ENCODE measurements at regions not wholly inside any gene's neighbourhood (a gene's known extent, or its start where the extent isn't known, plus 50 kb on each side); places are given as distances from the start of the nearest gene placed in this dataset.

- intact Hi-C loops (cut with DNase I; ENCODE audit: low total_unique reads), result no loop called here
- no peak overlapping the region for H3K27ac ChIP-seq
- in situ Hi-C loops (cut with MboI; ENCODE audit: low pct_ligation_motif_present in 1 of 4, low pct_unique_long_range_greater_than_20kb in 1 of 4, low sequenced_read_pairs in 3 of 4), result no loop called here
- no peaks in the 10 kb centered on the region for H3K36me3 ChIP-seq
- WGBS, 2 donors (ENCODE audit: low coverage in 1 of 2), result 89% methylated on average over 27 of the region's 27 CpGs; no CpG with 5 or more reads in 1 of the 2 donors
- no peak overlapping the region for H3K4me3 ChIP-seq
- TF ChIP-seq EP300 (IDR thresholded peaks at IDR 0.05; ENCODE audit: low read depth) (no peak), POLR2A (IDR thresholded peaks at IDR 0.05) (no peak), POLR2AphosphoS5 (IDR thresholded peaks at IDR 0.05) (no peak)
- TF ChIP-seq, protein P1, sequence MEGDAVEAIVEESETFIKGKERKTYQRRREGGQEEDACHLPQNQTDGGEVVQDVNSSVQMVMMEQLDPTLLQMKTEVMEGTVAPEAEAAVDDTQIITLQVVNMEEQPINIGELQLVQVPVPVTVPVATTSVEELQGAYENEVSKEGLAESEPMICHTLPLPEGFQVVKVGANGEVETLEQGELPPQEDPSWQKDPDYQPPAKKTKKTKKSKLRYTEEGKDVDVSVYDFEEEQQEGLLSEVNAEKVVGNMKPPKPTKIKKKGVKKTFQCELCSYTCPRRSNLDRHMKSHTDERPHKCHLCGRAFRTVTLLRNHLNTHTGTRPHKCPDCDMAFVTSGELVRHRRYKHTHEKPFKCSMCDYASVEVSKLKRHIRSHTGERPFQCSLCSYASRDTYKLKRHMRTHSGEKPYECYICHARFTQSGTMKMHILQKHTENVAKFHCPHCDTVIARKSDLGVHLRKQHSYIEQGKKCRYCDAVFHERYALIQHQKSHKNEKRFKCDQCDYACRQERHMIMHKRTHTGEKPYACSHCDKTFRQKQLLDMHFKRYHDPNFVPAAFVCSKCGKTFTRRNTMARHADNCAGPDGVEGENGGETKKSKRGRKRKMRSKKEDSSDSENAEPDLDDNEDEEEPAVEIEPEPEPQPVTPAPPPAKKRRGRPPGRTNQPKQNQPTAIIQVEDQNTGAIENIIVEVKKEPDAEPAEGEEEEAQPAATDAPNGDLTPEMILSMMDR (IDR thresholded peaks at IDR 0.05), result no peak
- DNase-seq, result no peak
- H3K9me3 ChIP-seq, result no peaks in the 10 kb centered on the region
- no peaks in the 10 kb centered on the region for H3K27me3 ChIP-seq
- H3K4me1 ChIP-seq, result no peaks in the 10 kb centered on the region
Observed at GRCh38 chr1:5708346-5709245, 283.6 kb downstream of the NPHP4 start.

- TF ChIP-seq, protein P1 (IDR thresholded peaks at IDR 0.05), result no peak
- TF ChIP-seq POLR2A (IDR thresholded peaks at IDR 0.05) (no peak), EP300 (IDR thresholded peaks at IDR 0.05; ENCODE audit: low read depth) (no peak), POLR2AphosphoS5 (IDR thresholded peaks at IDR 0.05) (no peak)
- DNase-seq, result no peak
- H3K27me3 ChIP-seq, result no peaks in the 10 kb centered on the region
Observed at GRCh38 chr1:5707566-5708345, 284.5 kb downstream of the NPHP4 start.

GRCh38 chr1:5706239-5706638, 286.0 kb downstream of the NPHP4 start:
- no peaks in the 10 kb centered on the region for H3K4me1 ChIP-seq
- no peak overlapping the region for H3K4me3 ChIP-seq
- TF ChIP-seq, protein P1 (IDR thresholded peaks at IDR 0.05), result no peak
- TF ChIP-seq POLR2AphosphoS5 (IDR thresholded peaks at IDR 0.05) (no peak), POLR2A (IDR thresholded peaks at IDR 0.05) (no peak), EP300 (IDR thresholded peaks at IDR 0.05; ENCODE audit: low read depth) (no peak)
- no peaks in the 10 kb centered on the region for H3K9me3 ChIP-seq
- intact Hi-C loops (cut with DNase I; ENCODE audit: low total_unique reads) (no loop called here), in situ Hi-C loops (cut with MboI; ENCODE audit: low pct_ligation_motif_present in 1 of 4, low pct_unique_long_range_greater_than_20kb in 1 of 4, low sequenced_read_pairs in 3 of 4) (no loop called here)
- WGBS, 2 donors (ENCODE audit: low coverage in 1 of 2), result 70 to 90% methylated on average over 2 to 5 of the region's 5 CpGs
- H3K27ac ChIP-seq, result no peak overlapping the region
- no peaks in the 10 kb centered on the region for H3K27me3 ChIP-seq
- DNase-seq, result no peak
- H3K36me3 ChIP-seq, result no peaks in the 10 kb centered on the region

More at GRCh38 chr1:5707566-5708345, 284.5 kb downstream of the NPHP4 start:
- in situ Hi-C loops (cut with MboI; ENCODE audit: low pct_ligation_motif_present in 1 of 4, low pct_unique_long_range_greater_than_20kb in 1 of 4, low sequenced_read_pairs in 3 of 4) (no loop called here), intact Hi-C loops (cut with DNase I; ENCODE audit: low total_unique reads) (no loop called here)
- no peak overlapping the region for H3K4me3 ChIP-seq
- H3K4me1 ChIP-seq, result no peaks in the 10 kb centered on the region
- WGBS, 2 donors (ENCODE audit: low coverage in 1 of 2), result 69% methylated on average over 12 of the region's 12 CpGs; no CpG with 5 or more reads in 1 of the 2 donors
- H3K27ac ChIP-seq, result no peak overlapping the region
- H3K9me3 ChIP-seq, result no peaks in the 10 kb centered on the region
- no peaks in the 10 kb centered on the region for H3K36me3 ChIP-seq

DNA sequence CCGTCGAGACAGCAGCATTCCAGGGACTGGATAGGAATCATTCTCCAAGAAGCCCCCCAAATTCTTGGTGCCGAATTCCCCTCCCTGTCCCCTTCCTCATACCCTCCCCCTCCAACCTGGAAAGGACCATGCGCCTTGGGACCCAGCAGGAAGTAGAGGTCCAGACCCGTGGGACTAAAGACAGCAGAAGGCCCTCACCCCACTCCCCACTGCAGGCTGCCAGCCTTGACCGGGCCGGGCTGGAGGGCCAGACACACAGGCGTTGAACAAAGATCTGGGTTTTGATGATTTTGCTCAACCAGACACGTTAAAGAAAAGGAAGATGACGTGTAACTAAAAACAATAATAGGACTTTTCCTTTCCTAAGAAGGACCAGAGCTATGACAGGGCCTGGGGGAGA, 286.5 kb downstream of the NPHP4 start:
- H3K4me3 ChIP-seq, result no peak overlapping the region
- no peaks in the 10 kb centered on the region for H3K4me1 ChIP-seq
- 76 to 80% methylated on average over 1 to 10 of the region's 10 CpGs for WGBS, 2 donors (ENCODE audit: low coverage in 1 of 2)
- intact Hi-C loops (cut with DNase I; ENCODE audit: low total_unique reads) (no loop called here), in situ Hi-C loops (cut with MboI; ENCODE audit: low pct_ligation_motif_present in 1 of 4, low pct_unique_long_range_greater_than_20kb in 1 of 4, low sequenced_read_pairs in 3 of 4) (no loop called here)
- TF ChIP-seq POLR2A (IDR thresholded peaks at IDR 0.05), result no peak
- TF ChIP-seq EP300 (IDR thresholded peaks at IDR 0.05; ENCODE audit: low read depth), result no peak
- TF ChIP-seq POLR2AphosphoS5 (IDR thresholded peaks at IDR 0.05), result no peak
- TF ChIP-seq, protein P1 (IDR thresholded peaks at IDR 0.05), result no peak
- no peaks in the 10 kb centered on the region for H3K9me3 ChIP-seq
- H3K27me3 ChIP-seq, result no peaks in the 10 kb centered on the region
- DNase-seq, result no peak
- H3K36me3 ChIP-seq, result no peaks in the 10 kb centered on the region
- no peak overlapping the region for H3K27ac ChIP-seq
